ENCODE measurements at regions not wholly inside any gene's neighbourhood (a gene's known extent, or its start where the extent isn't known, plus 50 kb on each side); places are given as distances from the start of the nearest gene placed in this dataset.

DNA sequence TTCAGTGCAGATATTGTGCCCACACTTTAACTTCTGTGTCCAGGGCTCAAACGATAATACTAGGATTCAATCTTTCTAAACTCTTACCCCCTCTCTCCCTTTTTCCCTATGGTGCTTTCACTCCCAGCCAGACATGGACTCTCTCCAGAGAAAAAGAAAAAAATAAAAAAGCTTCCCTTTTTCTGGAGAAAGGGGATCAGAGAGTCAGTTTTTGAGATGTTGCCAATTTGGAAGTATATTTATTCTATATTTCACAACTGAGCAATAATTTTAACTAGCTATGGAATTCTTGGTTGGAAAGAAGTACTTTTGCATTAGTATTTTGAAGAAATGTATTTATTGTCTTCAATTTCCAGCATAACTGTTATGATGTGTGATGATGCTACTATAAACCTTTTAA, 72.2 kb upstream of the ZFP64 start (continued):
- TF ChIP-seq, protein P1, sequence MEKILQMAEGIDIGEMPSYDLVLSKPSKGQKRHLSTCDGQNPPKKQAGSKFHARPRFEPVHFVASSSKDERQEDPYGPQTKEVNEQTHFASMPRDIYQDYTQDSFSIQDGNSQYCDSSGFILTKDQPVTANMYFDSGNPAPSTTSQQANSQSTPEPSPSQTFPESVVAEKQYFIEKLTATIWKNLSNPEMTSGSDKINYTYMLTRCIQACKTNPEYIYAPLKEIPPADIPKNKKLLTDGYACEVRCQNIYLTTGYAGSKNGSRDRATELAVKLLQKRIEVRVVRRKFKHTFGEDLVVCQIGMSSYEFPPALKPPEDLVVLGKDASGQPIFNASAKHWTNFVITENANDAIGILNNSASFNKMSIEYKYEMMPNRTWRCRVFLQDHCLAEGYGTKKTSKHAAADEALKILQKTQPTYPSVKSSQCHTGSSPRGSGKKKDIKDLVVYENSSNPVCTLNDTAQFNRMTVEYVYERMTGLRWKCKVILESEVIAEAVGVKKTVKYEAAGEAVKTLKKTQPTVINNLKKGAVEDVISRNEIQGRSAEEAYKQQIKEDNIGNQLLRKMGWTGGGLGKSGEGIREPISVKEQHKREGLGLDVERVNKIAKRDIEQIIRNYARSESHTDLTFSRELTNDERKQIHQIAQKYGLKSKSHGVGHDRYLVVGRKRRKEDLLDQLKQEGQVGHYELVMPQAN (conservative IDR thresholded peaks at IDR 0.05): no peak
- TF ChIP-seq SP1 (IDR thresholded peaks at IDR 0.05; ENCODE audit: low read depth, low read length) (no peak), HDAC2 (IDR thresholded peaks at IDR 0.05) (no peak)

DNA sequence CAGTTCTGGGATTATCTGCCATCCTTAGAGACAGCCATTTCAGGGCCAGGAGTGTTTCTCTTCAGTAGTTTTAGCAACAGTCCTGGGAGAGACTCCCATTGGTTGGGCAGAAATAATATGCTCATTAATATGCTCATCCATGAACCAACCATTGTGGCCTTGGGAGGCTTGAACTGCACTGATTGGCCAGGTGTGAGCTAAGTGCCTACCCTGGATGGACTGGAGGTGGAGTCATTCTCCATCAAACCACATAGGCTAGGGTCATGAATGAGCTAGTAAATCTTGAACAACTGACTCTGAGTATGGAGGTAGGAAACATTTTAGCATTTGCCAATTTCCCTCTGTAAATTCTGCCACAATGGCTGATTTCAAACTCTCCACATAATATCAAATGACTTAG, 70.2 kb upstream of the ZFP64 start:
- CTCF ChIA-PET: no interaction called here
- Histone ChIP-seq H3K27ac (ENCODE audit: control insufficient read depth, insufficient read depth) (no peak overlapping the region), H4K20me1 (ENCODE audit: control insufficient read depth, insufficient read depth) (no peaks in the 10 kb centered on the region), H3K4me2 (ENCODE audit: control insufficient read depth, insufficient read depth) (no peak overlapping the region), H3K36me3 (ENCODE audit: control insufficient read depth in 2 of 2, insufficient read depth in 2 of 2, low read length in 1 of 2) (no peaks in the 10 kb centered on the region), H3K4me1 (ENCODE audit: control insufficient read depth, insufficient read depth, low read length) (no peaks in the 10 kb centered on the region), H2AFZ (ENCODE audit: control insufficient read depth, low read depth, low read length) (no peak overlapping the region), H3K79me2 (ENCODE audit: control insufficient read depth, insufficient read depth, low read length) (no peaks in the 10 kb centered on the region), H3K4me3 (no peak overlapping the region), H3K27me3 (replicated peaks in 1 of 2; ENCODE audit: control insufficient read depth in 2 of 2, insufficient read depth in 2 of 2, low read length in 1 of 2) (0 out of 4 replicates have a peak, but pooled peaks cover 0 to 2% of the 10 kb centered on the region in 2 experiments), H3K9me3 (replicated peaks; ENCODE audit: control insufficient read depth, insufficient read depth, low read length) (no peaks in the 10 kb centered on the region), H3K9ac (ENCODE audit: control insufficient read depth, insufficient read depth, low read length) (no peak overlapping the region)
- no peak for DNase-seq (ENCODE audit: low read depth, low spot score)
- POLR2A ChIA-PET: no interaction called here
- intact Hi-C loops (cut with micrococcal nuclease; ENCODE audit: unreplicated experiment): no loop called here
- TF ChIP-seq EP300 (IDR thresholded peaks at IDR 0.05; ENCODE audit: borderline replicate concordance in 1 of 2, control insufficient read depth in 1 of 2, low read depth in 2 of 2, low read length in 2 of 2) (no peak), SMAD5 (IDR thresholded peaks at IDR 0.05; ENCODE audit: low read depth) (no peak), BCL11A (IDR thresholded peaks at IDR 0.05; ENCODE audit: low read depth, low read length) (no peak), CBFB (IDR thresholded peaks at IDR 0.05; ENCODE audit: low read depth) (no peak), RUNX3 (IDR thresholded peaks at IDR 0.05; ENCODE audit: low read length) (no peak), PML (IDR thresholded peaks at IDR 0.05; ENCODE audit: low read length) (no peak)
- TF ChIP-seq, protein P2, sequence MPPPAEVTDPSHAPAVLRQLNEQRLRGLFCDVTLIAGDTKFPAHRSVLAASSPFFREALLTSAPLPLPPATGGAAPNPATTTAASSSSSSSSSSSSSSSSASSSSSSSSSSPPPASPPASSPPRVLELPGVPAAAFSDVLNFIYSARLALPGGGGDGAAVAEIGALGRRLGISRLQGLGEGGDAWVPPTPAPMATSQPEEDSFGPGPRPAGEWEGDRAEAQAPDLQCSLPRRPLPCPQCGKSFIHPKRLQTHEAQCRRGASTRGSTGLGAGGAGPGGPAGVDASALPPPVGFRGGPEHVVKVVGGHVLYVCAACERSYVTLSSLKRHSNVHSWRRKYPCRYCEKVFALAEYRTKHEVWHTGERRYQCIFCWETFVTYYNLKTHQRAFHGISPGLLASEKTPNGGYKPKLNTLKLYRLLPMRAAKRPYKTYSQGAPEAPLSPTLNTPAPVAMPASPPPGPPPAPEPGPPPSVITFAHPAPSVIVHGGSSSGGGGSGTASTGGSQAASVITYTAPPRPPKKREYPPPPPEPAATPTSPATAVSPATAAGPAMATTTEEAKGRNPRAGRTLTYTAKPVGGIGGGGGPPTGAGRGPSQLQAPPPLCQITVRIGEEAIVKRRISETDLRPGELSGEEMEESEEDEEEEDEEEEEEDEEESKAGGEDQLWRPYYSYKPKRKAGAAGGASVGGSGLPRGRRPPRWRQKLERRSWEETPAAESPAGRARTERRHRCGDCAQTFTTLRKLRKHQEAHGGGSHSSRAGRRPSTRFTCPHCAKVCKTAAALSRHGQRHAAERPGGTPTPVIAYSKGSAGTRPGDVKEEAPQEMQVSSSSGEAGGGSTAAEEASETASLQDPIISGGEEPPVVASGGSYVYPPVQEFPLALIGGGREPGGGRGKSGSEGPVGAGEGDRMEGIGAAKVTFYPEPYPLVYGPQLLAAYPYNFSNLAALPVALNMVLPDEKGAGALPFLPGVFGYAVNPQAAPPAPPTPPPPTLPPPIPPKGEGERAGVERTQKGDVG (CRISPR knock-in tag; IDR thresholded peaks at IDR 0.05): no peak
- SMC1A ChIA-PET (ENCODE audit: uncharacterized antibody, unreplicated experiment): no interaction called here
- FAIRE-seq: no peak
- no TSS peak for BruUV-seq (replicated peaks)
- ATAC-seq: no peak
- RAD21 ChIA-PET (ENCODE audit: unreplicated experiment): no interaction called here
- in situ Hi-C loops (cut with MboI): no loop called here

All from GM12878 (cell line).